HG03432 (cell line): ENCODE measurements at regions not wholly inside any gene's neighbourhood (a gene's known extent, or its start where the extent isn't known, plus 50 kb on each side); places are given as distances from the start of the nearest gene placed in this dataset.
"Not testable (repeated sequence)": the region's sequence is repeated elsewhere in the genome, so short reads cannot be mapped to it uniquely, and the experiment has no call there.

Experiments used
- ATAC-seq: cut with Tn5 transposase; IDR thresholded peaks from one replicate; pipeline ENCODE4 v1.9.1; 2021; ENCODE audit warnings: mild to moderate bottlenecking, moderate library complexity; ENCODE audit not compliant: unreplicated experiment

- ATAC-seq = no peak
Measured at GRCh38 chr3:148528024-148528423, 169.7 kb upstream of the AGTR1 start.

- ATAC-seq = no peak
Measured at GRCh38 chr3:148531836-148532235, 165.9 kb upstream of the AGTR1 start.

- no peak for ATAC-seq
Measured at GRCh38 chr3:148532326-148532725, 165.4 kb upstream of the AGTR1 start.

- ATAC-seq = no peak
Measured at GRCh38 chr3:148532774-148533173, 164.9 kb upstream of the AGTR1 start.

GRCh38 chr3:148534089-148534988 is 163.4 kb upstream of the AGTR1 start:
- ATAC-seq = no peak

GRCh38 chr3:148535001-148535400 is 162.7 kb upstream of the AGTR1 start:
- ATAC-seq = no peak

GRCh38 chr3:148540266-148540665 is 157.4 kb upstream of the AGTR1 start:
- ATAC-seq = no peak

GRCh38 chr3:148540851-148541250 is 156.9 kb upstream of the AGTR1 start:
- no peak for ATAC-seq

- no peak for ATAC-seq
Measured at GRCh38 chr3:148546959-148547358, 150.7 kb upstream of the AGTR1 start.

- ATAC-seq = no peak
Measured at GRCh38 chr3:148551767-148552260, 145.9 kb upstream of the AGTR1 start.

- ATAC-seq = no peak
Measured at GRCh38 chr3:148554367-148554766, 143.3 kb upstream of the AGTR1 start.

GRCh38 chr3:148556664-148557063 is 141.0 kb upstream of the AGTR1 start:
- ATAC-seq = no peak

- not testable (repeated sequence) for ATAC-seq
Measured at GRCh38 chr3:148577579-148577978, 120.1 kb upstream of the AGTR1 start.

GRCh38 chr3:148582126-148582525 is 115.6 kb upstream of the AGTR1 start:
- no peak for ATAC-seq

GRCh38 chr3:148583793-148584192 is 113.9 kb upstream of the AGTR1 start:
- no peak for ATAC-seq

- ATAC-seq = no peak
Measured at GRCh38 chr3:148584438-148584837, 113.3 kb upstream of the AGTR1 start.

GRCh38 chr3:148585671-148586379 is 111.9 kb upstream of the AGTR1 start:
- no peak for ATAC-seq

GRCh38 chr3:148588291-148588690 is 109.4 kb upstream of the AGTR1 start:
- ATAC-seq = no peak

- ATAC-seq = no peak
Measured at GRCh38 chr3:148591525-148591924, 106.2 kb upstream of the AGTR1 start.

GRCh38 chr3:148598619-148599018 is 99.1 kb upstream of the AGTR1 start:
- ATAC-seq = no peak

GRCh38 chr3:148599481-148599880 is 98.2 kb upstream of the AGTR1 start:
- no peak for ATAC-seq

- no peak for ATAC-seq
Measured at GRCh38 chr3:148600440-148600839, 97.3 kb upstream of the AGTR1 start.
